ENCODE measurements at regions not wholly inside any gene's neighbourhood (a gene's known extent, or its start where the extent isn't known, plus 50 kb on each side); places are given as distances from the start of the nearest gene placed in this dataset.

DNA sequence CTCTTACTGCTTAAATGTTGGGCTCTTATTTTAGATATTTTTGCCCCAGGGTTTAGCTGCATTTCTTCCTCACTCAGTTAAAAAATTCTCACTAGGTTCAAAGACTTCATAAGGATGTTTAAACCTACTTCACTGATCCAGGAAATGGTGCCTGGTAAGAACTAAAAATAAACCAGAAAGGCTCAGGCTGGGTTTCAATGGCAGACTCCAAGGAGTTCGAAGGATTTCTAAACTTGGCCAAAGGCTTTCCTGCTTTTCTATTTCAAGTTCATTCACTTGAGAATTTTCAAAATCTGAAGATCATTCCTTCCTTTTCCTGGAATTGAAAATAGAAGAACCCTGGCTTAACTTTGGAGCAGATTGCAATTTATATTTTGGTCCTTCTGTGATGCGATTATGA is 193.0 kb upstream of the MAP1B start:
- Histone ChIP-seq H3K4ac (ENCODE audit: low read depth, low read length) (no peak overlapping the region), H2BK15ac (ENCODE audit: low read depth, low read length) (no peak overlapping the region), H3K27ac (ENCODE audit: insufficient read depth, low read length) (no peak overlapping the region), H3K9me3 (ENCODE audit: control insufficient read depth, insufficient read depth, low read length) (no peaks in the 10 kb centered on the region), H3K36me3 (ENCODE audit: control insufficient read depth, insufficient read depth, low read length) (no peaks in the 10 kb centered on the region), H2BK5ac (ENCODE audit: low read depth, low read length, poor library complexity, severe bottlenecking) (no peak overlapping the region), H3K9ac (ENCODE audit: low read depth, low read length) (no peak overlapping the region), H3K23ac (ENCODE audit: low read depth, low read length) (no peak overlapping the region), H2BK120ac (ENCODE audit: low read depth, low read length) (no peak overlapping the region), H2AK5ac (ENCODE audit: low read depth, low read length) (no peak overlapping the region), H2AK9ac (replicated peaks; ENCODE audit: low read depth, low read length, poor library complexity) (no peak overlapping the region), H4K20me1 (ENCODE audit: insufficient read depth, low read length) (no peaks in the 10 kb centered on the region), H3K4me1 (ENCODE audit: control insufficient read depth, insufficient read depth, low read length) (no peaks in the 10 kb centered on the region), H2AFZ (replicated peaks; ENCODE audit: low read length, poor library complexity) (no peak overlapping the region), H3K14ac (replicated peaks; ENCODE audit: low read depth, low read length) (no peak overlapping the region), H2BK20ac (ENCODE audit: low read depth, low read length) (no peak overlapping the region), H3K79me1 (ENCODE audit: low read depth in 1 of 2, low read length in 2 of 2) (no peaks in the 10 kb centered on the region), H3K27me3 (ENCODE audit: control insufficient read depth, insufficient read depth, low read length) (peaks cover 18% of the 10 kb centered on the region), H3K4me2 (ENCODE audit: low read depth, low read length) (no peak overlapping the region), H4K91ac (ENCODE audit: insufficient read depth, low read depth, low read length) (no peak overlapping the region), H3K9me1 (ENCODE audit: insufficient read depth, low read length) (no peaks in the 10 kb centered on the region; the same call in 1 of the 2 replicates), H3K18ac (ENCODE audit: low read depth, low read length) (no peak overlapping the region), H4K5ac (ENCODE audit: low read depth, low read length) (no peak overlapping the region), H4K8ac (ENCODE audit: low read depth in 2 of 2, low read length in 2 of 2) (no peak overlapping the region), H3K4me3 (ENCODE audit: insufficient read depth, low read depth, low read length) (no peak overlapping the region), H3K56ac (ENCODE audit: extremely low read depth, insufficient read depth, low read length) (no peak overlapping the region)
- ChIA-PET POLR2A (ENCODE audit: unreplicated experiment) (no interaction called here), CTCF (no interaction called here)
- no peak for ATAC-seq (ENCODE audit: low read depth)
- no peak for DNase-seq
- TF ChIP-seq NFE2L2 (IDR thresholded peaks at IDR 0.05; ENCODE audit: low read depth, low read length): no peak
- no peak for TF ChIP-seq FOS (IDR thresholded peaks at IDR 0.05; ENCODE audit: low read depth, low read length)
- TF ChIP-seq RAD21 (IDR thresholded peaks at IDR 0.05; ENCODE audit: low read length): no peak
- TF ChIP-seq MAZ (IDR thresholded peaks at IDR 0.05; ENCODE audit: borderline replicate concordance, low read depth, low read length): no peak
- TF ChIP-seq, protein P1, sequence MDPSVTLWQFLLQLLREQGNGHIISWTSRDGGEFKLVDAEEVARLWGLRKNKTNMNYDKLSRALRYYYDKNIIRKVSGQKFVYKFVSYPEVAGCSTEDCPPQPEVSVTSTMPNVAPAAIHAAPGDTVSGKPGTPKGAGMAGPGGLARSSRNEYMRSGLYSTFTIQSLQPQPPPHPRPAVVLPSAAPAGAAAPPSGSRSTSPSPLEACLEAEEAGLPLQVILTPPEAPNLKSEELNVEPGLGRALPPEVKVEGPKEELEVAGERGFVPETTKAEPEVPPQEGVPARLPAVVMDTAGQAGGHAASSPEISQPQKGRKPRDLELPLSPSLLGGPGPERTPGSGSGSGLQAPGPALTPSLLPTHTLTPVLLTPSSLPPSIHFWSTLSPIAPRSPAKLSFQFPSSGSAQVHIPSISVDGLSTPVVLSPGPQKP (IDR thresholded peaks at IDR 0.05; ENCODE audit: borderline replicate concordance, low read depth, low read length): no peak
- no peak for TF ChIP-seq POLR2A (IDR thresholded peaks at IDR 0.05; ENCODE audit: low read depth, low read length)
- no peak for TF ChIP-seq SMC3 (IDR thresholded peaks at IDR 0.05; ENCODE audit: low read depth, low read length)
- no peak for TF ChIP-seq RCOR1 (IDR thresholded peaks at IDR 0.05; ENCODE audit: insufficient replicate concordance, low read length)
- no peak for TF ChIP-seq MXI1 (IDR thresholded peaks at IDR 0.05; ENCODE audit: borderline replicate concordance, low read depth, low read length)
- TF ChIP-seq, protein P2, sequence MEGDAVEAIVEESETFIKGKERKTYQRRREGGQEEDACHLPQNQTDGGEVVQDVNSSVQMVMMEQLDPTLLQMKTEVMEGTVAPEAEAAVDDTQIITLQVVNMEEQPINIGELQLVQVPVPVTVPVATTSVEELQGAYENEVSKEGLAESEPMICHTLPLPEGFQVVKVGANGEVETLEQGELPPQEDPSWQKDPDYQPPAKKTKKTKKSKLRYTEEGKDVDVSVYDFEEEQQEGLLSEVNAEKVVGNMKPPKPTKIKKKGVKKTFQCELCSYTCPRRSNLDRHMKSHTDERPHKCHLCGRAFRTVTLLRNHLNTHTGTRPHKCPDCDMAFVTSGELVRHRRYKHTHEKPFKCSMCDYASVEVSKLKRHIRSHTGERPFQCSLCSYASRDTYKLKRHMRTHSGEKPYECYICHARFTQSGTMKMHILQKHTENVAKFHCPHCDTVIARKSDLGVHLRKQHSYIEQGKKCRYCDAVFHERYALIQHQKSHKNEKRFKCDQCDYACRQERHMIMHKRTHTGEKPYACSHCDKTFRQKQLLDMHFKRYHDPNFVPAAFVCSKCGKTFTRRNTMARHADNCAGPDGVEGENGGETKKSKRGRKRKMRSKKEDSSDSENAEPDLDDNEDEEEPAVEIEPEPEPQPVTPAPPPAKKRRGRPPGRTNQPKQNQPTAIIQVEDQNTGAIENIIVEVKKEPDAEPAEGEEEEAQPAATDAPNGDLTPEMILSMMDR (conservative IDR thresholded peaks at IDR 0.05; ENCODE audit: low read depth, low read length): no peak
- no peak for TF ChIP-seq CHD1 (IDR thresholded peaks at IDR 0.05; ENCODE audit: low read depth, low read length)
- no peak for TF ChIP-seq CEBPB (IDR thresholded peaks at IDR 0.05; ENCODE audit: low read depth, low read length)
- in situ Hi-C loops (cut with MboI; ENCODE audit: low sequenced_read_pairs) (no loop called here), dilution Hi-C loops (cut with HindIII; ENCODE audit: low sequenced_read_pairs, unreplicated experiment) (no loop called here), intact Hi-C loops (cut with micrococcal nuclease) (no loop called here)
- WGBS, 2 experiments (ENCODE audit: extremely low coverage in 2 of 2, insufficient read length in 1 of 2): no CpG with 5 or more reads among the region's 2 CpGs
- BruUV-seq (replicated peaks): no TSS peak

All from IMR-90 (cell line).